ENCODE measurements at regions not wholly inside any gene's neighbourhood (a gene's known extent, or its start where the extent isn't known, plus 50 kb on each side); places are given as distances from the start of the nearest gene placed in this dataset.

DNA sequence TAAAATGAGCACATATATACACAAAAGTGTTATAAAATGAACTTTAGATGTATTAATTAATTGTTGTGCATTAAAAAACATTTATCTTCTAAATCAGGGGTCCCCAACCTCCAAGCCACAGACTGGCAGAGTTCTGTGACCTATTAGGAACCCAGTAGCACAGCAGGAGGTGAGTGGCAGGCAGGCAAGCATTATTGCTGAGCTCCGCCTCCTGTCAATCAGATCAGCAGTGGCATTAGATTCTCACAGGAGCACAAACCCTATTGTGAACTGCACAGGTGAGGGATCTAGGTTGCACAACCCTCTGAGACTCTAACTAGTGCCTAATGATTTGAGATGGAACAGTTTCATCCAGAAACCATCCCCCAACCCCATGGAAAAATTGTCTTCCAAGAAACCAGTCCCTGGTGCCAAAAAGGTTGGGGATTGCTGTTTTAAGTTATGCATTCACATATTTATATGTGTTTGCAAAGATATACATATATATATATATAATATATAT is 583.7 kb downstream of the KCNJ2 start:
- Histone ChIP-seq H3K36me3 (ENCODE audit: low read length) (no peaks in the 10 kb centered on the region), H3K4me2 (ENCODE audit: low read depth, low read length, poor library complexity, severe bottlenecking) (no peak overlapping the region), H3K27me3 (ENCODE audit: low read length) (no peaks in the 10 kb centered on the region), H2AFZ (ENCODE audit: low read depth, low read length, severe bottlenecking) (no peak overlapping the region), H3K4me3 (ENCODE audit: insufficient read depth, low read length, poor library complexity, severe bottlenecking) (no peak overlapping the region), H3F3A (ENCODE audit: insufficient read depth) (no peaks in the 10 kb centered on the region), H3K9me3 (ENCODE audit: insufficient read depth, low read length) (no peaks in the 10 kb centered on the region), H3K9me2 (replicated peaks; ENCODE audit: insufficient read depth, low read length) (no peaks in the 10 kb centered on the region), H3K27ac (ENCODE audit: low read depth, low read length) (no peak overlapping the region), H4K20me1 (ENCODE audit: low read depth, low read length) (no peaks in the 10 kb centered on the region), H3K79me2 (ENCODE audit: insufficient read depth, low read length) (no peaks in the 10 kb centered on the region), H3K9ac (ENCODE audit: low read length) (no peak overlapping the region)
- TF ChIP-seq EZH2phosphoT487 (conservative IDR thresholded peaks at IDR 0.05; ENCODE audit: low read length), result no peak
- TF ChIP-seq, protein P1, sequence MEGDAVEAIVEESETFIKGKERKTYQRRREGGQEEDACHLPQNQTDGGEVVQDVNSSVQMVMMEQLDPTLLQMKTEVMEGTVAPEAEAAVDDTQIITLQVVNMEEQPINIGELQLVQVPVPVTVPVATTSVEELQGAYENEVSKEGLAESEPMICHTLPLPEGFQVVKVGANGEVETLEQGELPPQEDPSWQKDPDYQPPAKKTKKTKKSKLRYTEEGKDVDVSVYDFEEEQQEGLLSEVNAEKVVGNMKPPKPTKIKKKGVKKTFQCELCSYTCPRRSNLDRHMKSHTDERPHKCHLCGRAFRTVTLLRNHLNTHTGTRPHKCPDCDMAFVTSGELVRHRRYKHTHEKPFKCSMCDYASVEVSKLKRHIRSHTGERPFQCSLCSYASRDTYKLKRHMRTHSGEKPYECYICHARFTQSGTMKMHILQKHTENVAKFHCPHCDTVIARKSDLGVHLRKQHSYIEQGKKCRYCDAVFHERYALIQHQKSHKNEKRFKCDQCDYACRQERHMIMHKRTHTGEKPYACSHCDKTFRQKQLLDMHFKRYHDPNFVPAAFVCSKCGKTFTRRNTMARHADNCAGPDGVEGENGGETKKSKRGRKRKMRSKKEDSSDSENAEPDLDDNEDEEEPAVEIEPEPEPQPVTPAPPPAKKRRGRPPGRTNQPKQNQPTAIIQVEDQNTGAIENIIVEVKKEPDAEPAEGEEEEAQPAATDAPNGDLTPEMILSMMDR (IDR thresholded peaks at IDR 0.05; ENCODE audit: insufficient read depth, low read length, poor library complexity, severe bottlenecking), result no peak

DNA sequence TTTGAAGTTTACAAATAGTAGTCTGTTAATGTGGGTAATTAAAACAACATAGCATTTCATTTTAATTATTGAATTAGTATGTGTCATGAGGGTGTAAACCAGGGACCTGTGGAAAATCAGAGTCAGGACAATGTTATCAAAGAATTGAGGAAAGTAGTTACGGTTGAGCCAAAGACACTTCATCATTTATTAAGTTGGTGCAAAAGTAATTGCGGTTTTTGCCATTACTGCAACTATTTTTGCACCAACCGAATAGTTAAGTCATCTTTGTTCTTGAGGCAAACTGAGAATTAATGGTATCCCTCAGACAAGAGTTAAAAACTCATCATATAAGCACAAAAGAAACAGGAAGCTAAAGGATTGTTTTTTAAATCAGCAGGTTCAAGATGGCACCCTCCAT is 593.7 kb downstream of the KCNJ2 start:
- Histone ChIP-seq H3K9ac (ENCODE audit: low read length) (no peak overlapping the region), H3K79me2 (ENCODE audit: insufficient read depth, low read length) (no peaks in the 10 kb centered on the region), H4K20me1 (ENCODE audit: low read depth, low read length) (no peaks in the 10 kb centered on the region), H3K4me2 (ENCODE audit: low read depth, low read length, poor library complexity, severe bottlenecking) (no peak overlapping the region), H3K9me2 (replicated peaks; ENCODE audit: insufficient read depth, low read length) (no peaks in the 10 kb centered on the region), H3F3A (ENCODE audit: insufficient read depth) (no peaks in the 10 kb centered on the region), H3K27me3 (ENCODE audit: low read length) (no peaks in the 10 kb centered on the region), H2AFZ (ENCODE audit: low read depth, low read length, severe bottlenecking) (no peak overlapping the region), H3K4me3 (ENCODE audit: insufficient read depth, low read length, poor library complexity, severe bottlenecking) (no peak overlapping the region), H3K9me3 (ENCODE audit: insufficient read depth, low read length) (no peaks in the 10 kb centered on the region), H3K36me3 (ENCODE audit: low read length) (no peaks in the 10 kb centered on the region), H3K27ac (ENCODE audit: low read depth, low read length) (no peak overlapping the region)
- TF ChIP-seq EZH2phosphoT487 (conservative IDR thresholded peaks at IDR 0.05; ENCODE audit: low read length), result no peak
- TF ChIP-seq, protein P1 (IDR thresholded peaks at IDR 0.05; ENCODE audit: insufficient read depth, low read length, poor library complexity, severe bottlenecking), result no peak

GRCh38 chr17:70767102-70767701 is 597.9 kb downstream of the KCNJ2 start:
- no peak overlapping the region for H3K4me3 ChIP-seq (ENCODE audit: insufficient read depth, low read length, poor library complexity, severe bottlenecking)
- no peaks in the 10 kb centered on the region for H3K9me3 ChIP-seq (ENCODE audit: insufficient read depth, low read length)
- no peak overlapping the region for H3K27ac ChIP-seq (ENCODE audit: low read depth, low read length)
- H2AFZ ChIP-seq (ENCODE audit: low read depth, low read length, severe bottlenecking), result no peak overlapping the region
- no peaks in the 10 kb centered on the region for H3K9me2 ChIP-seq (replicated peaks; ENCODE audit: insufficient read depth, low read length)
- H3K4me2 ChIP-seq (ENCODE audit: low read depth, low read length, poor library complexity, severe bottlenecking), result no peak overlapping the region
- no peaks in the 10 kb centered on the region for H3K79me2 ChIP-seq (ENCODE audit: insufficient read depth, low read length)
- no peaks in the 10 kb centered on the region for H3K27me3 ChIP-seq (ENCODE audit: low read length)
- TF ChIP-seq EZH2phosphoT487 (conservative IDR thresholded peaks at IDR 0.05; ENCODE audit: low read length), result no peak
- TF ChIP-seq, protein P1 (IDR thresholded peaks at IDR 0.05; ENCODE audit: insufficient read depth, low read length, poor library complexity, severe bottlenecking), result peak; percentile 49
- no peak overlapping the region for H3K9ac ChIP-seq (ENCODE audit: low read length)
- H3F3A ChIP-seq (ENCODE audit: insufficient read depth), result no peaks in the 10 kb centered on the region
- H3K36me3 ChIP-seq (ENCODE audit: low read length), result no peaks in the 10 kb centered on the region
- H4K20me1 ChIP-seq (ENCODE audit: low read depth, low read length), result no peaks in the 10 kb centered on the region
